Peyer's patch (tissue), 4 donors: ENCODE measurements at regions not wholly inside any gene's neighbourhood (a gene's known extent, or its start where the extent isn't known, plus 50 kb on each side); places are given as distances from the start of the nearest gene placed in this dataset.

ENCODE experiments used
- CTCF ChIP-seq, 6 experiments: fragments of 450-650 bp in 4 of 6; fragments of 200-600 bp in 2 of 6; sonication (generic) in 1 of 6; IDR thresholded peaks; one replicate each; pipeline ENCODE4 v1.5.1; 2017 to 2019; ENCODE audit warnings: antibody characterized with exemption in 6 of 6, mild to moderate bottlenecking in 3 of 6, moderate library complexity in 1 of 6
- POLR2A ChIP-seq, 2 donors: fragments of 450-650 bp; IDR thresholded peaks; one replicate each; pipeline ENCODE4 v1.5.1; 2017; ENCODE audit warnings: antibody characterized with exemption in 2 of 2, mild to moderate bottlenecking in 2 of 2, moderate library complexity in 2 of 2

- TF ChIP-seq CTCF (IDR thresholded peaks at IDR 0.05) (no peak), POLR2A (IDR thresholded peaks at IDR 0.05) (no peak)
Measured at GRCh38 chr13:80058626-80059025, 282.3 kb downstream of the SPRY2 start.
